ENCODE measurements at regions not wholly inside any gene's neighbourhood (a gene's known extent, or its start where the extent isn't known, plus 50 kb on each side); places are given as distances from the start of the nearest gene placed in this dataset.

DNA sequence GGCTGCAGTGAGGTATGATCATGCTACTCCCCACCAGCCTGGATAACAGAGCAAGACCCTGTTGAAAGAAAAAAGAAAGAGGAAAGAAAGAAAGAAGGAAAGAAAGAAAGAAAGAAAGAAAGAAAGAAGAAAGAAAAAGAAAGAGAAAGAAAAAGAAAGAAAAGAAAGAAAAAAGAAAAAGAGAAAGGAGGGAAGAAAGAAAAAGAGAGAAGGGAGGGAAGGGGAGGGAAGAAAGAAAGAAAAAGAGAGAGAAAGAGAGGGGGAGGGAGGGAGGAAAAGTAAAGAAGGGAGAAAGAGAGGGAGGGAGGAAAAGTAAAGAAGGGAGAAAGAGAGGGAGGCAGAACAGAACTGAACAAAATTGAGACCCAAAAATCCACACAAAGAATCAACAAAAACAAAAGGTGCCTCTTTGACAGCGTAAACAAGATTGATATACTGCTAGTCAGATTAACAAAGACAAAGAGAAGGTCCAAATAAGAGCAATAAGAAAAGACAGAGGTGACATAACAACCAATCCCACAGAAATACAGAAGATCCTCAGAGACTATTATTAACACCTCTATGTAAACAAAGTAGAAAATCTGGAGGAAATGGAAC lies 293.9 kb upstream of the AMIGO2 start:
- TF ChIP-seq TAF1 (IDR thresholded peaks at IDR 0.05; ENCODE audit: borderline replicate concordance, insufficient read depth, low read length) (no peak), REST (IDR thresholded peaks at IDR 0.05; ENCODE audit: insufficient read depth in 1 of 2, low read depth in 2 of 2, low read length in 2 of 2) (no peak), FOXP2 (optimal IDR thresholded peaks at IDR 0.05; ENCODE audit: borderline replicate concordance, extremely low read depth, extremely low read length, insufficient read depth) (no peak)
